ENCODE measurements at regions not wholly inside any gene's neighbourhood (a gene's known extent, or its start where the extent isn't known, plus 50 kb on each side); places are given as distances from the start of the nearest gene placed in this dataset.
"Not testable (repeated sequence)": the region's sequence is repeated elsewhere in the genome, so short reads cannot be mapped to it uniquely, and the experiment has no call there.

DNA sequence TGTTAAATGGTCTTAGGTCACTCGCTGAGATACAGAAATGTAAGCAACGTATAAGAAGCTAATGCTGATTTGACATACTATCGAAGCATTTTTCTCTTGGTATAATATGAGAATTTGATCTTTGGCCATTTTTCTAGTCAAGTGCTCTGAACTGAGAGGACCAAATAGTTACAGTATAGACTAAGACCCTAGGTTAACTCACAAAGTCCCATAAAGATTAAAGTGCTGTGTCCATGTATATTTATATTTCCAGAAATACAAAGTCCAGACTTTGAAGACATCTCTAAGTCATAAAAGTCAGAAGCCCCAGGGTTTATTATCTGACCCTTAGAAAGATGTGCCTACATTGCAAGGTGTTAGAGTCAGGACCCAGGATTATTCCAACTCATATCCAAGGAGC lies 752.4 kb upstream of the COX7C start:
- DNase-seq = no peak

DNA sequence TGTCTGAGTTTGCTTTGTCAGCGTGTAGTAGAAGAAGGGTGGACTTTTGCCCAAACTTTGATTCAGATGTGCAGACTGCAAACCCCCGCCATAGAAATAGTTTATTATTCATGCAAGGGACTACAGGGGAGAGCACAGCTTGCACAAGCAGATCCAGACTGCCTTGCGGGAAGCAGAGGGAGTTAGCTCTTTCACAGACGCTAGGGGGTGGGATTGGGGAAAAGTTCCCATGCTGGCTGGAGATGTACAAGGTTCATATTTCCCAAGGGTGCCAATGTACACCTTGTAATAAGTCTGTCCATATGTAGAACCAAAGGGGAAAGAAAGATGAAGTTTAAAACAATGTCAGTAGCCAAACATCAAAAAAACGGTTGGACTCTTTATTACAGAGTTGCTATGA lies 749.7 kb upstream of the COX7C start:
- no peak for DNase-seq

DNA sequence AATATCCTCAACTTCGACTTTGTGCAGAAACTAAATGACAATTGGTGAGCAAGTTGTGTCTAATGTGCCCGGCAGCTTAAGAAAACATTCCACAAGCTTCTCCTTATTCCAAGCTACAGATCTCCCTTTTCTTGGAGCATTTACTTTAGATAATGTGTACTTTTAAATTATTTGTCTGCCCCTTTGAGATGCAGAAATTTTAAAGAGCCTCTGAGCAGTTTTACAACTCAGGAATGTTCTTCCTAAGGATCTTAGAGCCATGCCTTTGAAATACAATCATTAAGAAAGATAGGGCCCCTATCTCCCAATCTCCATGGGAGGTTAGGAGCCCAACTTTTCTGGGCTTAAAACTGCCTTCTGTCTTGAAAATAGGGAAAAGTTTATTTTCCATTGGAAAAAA lies 723.7 kb upstream of the COX7C start:
- no peak for DNase-seq

DNA sequence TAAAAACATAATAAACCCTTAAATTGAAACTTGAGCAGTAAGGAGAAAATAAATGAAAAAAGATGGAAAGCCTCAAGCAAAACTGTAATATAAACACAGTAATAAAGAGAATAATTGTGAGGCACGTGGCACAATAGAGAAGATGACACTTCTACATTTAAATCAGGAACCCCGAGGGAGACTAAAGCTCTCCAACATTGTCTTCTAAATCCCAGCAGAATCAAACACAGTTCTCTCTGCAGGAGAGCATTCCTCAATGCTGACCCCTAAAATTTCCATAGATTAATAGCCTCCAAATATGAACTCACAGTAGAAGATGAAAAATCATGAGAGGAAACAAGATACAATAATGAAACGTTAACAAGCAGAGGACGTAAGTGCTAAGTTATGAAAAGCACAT lies 721.2 kb upstream of the COX7C start:
- DNase-seq = no peak

DNA sequence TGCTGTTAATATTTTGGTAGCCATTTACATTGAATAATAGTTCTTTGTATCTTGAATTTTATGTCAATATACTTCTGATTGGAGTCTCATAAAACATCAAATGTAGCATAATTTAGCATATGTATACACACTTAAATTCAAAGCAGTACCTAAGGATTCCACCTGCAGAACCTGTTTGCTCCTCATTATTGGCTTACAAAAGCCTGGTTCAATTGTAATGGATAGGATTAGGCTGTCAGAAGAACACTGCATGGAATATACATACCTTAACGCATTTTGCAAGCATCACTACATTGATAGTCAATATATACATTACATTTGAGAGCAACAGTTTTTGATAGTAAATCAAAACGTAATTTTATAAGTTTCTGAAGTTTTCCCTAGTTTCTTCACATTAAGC lies 711.3 kb upstream of the COX7C start:
- DNase-seq = no peak

DNA sequence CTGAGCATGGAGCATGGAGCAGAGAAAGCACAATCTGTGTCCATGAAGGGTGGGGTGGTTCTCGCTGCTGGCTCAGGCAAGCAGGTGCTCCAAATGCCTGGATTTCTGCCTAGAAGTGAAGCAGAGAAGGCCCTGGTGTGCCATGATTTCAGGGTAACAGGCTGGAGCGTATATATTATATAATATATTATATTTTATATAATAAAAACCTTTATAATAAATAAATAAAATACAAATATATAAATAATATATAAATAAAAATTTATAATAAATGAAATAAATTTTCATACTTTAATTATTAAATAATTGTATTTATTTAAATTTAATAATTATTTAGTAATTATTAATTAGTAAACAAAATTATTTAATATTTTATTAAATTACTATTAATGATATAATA lies 707.4 kb upstream of the COX7C start:
- DNase-seq = no peak

DNA sequence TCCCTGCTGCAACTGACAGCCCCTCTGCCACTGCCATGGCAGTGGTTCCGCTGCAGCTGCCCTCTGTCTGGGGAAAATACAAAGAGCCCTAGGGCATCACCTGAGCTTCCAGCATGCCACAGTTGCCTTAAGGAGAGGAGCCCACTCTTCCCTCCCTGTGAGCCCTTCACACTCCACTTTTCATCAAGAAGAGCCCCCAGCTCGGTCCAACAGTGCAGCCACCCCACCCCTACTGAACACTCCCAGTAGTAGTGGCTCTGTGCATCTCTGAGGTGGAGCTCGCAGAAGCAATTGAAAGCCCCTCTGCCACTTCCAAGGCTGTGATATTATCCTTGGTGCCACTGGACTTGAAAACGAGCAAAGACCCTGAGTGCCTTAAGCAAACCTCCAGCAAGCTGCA lies 696.8 kb upstream of the COX7C start:
- DNase-seq = no peak

DNA sequence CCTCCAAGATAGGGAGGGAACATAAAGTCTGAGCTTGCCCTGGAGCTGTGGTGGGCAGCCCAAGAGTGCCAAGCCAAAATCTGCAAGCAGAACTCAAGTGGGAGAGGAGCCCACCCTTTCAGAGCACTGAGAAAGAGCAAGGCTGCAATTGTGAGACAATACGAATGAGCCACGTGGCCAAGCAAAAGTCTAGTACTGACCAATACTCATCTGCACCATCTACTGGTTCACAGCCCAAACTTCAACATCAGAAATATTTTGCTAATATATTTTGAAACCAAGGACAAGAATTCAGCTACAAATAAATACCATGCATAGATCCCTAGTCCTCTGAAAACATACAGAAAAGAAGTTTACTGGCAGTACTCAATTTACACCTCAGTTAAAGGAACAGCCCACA lies 696.2 kb upstream of the COX7C start:
- DNase-seq = no peak

DNA sequence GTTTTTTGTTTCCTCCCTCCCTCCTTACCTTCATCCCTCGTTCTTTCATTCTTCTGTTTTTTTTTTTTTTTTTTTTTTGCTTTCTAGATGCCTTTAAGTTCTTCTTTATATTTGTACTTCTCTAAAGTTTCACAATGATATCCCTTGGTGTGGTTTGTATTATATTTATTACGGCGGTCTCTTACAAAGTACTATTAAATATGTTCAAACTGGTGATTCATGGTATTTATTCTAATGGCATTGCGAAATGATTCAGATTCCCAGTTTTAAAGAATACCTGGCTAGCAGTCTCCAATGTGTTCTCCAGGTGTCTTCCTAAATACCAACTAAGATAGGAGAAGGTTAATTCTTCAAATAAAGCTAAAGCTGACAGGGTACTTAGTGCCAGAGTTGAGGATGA lies 690.1 kb upstream of the COX7C start:
- no peak for DNase-seq

DNA sequence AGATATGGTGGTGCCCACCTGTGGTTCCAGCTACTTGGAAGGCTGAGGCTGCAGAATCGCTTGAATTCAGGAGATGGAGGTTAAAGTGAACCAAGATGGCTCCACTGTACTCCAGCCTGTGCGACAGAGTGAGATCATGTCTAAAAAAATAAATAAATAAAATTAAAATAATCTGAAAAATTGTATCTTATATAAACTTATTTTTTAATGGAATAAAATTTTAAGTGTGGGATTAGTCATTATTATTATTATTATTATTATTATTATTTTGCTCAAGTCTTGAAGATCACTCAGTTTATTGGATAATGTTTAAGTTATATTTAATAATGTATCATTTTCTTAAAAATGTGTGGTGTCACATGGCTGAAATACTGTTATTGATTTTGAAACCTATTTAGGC lies 688.0 kb upstream of the COX7C start:
- DNase-seq = no peak

DNA sequence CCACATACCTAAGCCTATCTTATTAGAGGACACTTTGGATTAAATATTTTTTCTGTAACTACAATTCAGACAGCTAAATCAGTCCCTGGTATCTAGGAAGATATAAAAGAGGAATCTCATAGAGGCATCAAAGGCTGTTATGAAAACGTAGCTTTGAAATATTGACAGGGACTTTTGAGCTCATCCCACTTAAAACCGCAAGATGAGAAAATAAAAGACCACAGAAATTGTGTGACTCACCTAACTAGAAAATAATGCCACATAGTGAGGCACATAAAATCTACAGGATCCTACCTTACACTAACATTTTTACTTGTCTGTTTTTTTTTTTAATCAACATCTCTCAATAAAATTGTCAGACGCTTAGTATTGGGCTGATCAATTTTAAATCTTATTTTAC lies 686.5 kb upstream of the COX7C start:
- DNase-seq = no peak

DNA sequence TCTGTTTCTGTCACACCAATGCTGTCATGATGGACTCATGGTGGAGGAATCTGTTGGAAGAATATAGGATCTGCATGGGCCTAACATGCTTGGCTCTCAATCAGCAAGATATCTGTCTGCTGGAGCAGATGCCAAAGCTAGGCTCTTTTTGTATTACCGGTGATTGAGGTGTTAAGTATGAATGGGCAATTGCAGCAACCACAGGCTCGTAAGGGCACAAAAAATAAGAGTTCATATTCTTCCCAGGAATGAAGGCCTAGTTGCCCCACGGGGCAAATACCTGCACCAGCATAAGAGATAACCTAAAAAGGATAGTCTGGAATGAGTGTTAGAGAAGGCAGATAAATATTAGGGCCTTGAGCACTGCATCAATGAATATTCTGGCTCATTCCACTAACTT lies 679.5 kb upstream of the COX7C start:
- DNase-seq = no peak

DNA sequence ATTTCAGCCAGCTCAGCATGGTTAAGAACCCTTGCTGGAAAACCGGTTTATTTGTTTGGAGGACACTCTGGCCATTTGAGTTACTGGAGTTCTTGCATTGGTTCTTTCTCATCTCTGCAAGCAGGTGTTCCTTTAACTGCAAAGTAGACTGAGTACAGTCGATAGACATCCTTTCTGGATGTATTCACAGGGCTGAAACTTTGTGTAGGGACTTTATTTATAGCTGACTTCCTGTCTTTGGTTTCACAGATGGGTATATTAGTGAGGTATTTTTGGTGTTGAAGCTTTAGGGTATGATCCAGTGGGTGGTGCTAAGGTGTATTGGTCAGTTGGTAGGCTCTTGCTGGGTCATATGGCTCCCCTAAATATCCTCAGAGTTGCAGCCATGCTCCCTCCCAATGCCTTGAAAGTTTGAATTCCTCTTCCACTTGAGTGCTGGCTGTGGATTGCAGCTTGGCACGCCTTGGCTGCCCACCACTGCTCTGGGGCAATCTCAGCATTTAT lies 666.0 kb upstream of the COX7C start:
- DNase-seq = no peak

DNA sequence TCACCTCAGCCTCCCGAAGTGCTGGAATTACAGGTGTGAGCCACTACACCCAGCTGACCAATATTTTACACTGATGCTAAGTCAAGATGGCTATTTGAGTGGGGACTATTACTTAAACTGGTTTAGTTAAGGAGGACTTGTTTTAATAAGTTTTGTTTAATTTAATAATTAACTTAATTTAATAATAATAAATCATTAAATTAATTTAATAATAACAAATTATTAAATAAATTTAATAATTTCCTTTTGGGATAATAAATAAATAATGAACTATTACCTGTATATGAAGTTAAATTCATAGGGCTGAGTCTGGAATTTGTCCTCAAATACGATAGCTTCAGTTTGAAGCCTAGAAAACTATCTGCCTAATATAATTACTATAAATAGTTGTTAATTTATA lies 665.1 kb upstream of the COX7C start:
- DNase-seq = no peak

DNA sequence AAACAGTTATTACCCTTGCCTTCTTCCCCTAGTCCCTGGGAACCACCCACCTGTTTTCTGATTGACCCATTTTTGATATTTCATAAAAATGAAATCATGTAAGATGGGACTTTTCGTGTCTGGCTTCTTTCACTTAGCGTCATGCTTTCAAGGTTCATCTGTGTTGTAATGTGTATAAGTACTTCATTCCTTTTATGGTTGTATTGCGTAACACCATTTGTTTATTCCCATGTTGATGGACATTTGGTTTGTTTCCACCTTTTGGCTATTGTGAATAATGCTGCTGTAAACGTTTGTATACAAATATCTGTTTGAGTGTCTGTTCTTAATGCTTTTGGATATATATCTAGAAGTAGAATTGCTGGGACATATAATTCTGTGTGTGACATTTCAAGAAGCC lies 650.1 kb upstream of the COX7C start:
- DNase-seq = no peak

DNA sequence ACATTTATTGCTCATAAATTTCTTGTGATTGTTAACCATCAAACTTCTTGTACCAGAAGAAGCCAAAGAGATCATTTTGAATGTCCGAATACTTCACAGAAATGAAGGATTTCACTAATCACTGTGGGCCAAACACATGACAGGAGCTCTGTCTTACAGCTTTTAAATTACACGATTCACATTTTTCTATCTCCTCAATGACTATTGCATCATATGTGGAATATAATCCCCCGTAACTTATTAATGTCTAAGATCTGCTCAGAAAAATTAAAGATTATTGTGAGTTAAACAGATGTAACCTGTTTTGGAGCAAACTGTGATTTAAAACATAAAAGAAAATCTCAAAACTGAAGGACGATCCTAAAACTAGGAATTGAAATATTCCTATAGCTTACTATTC lies 645.2 kb upstream of the COX7C start:
- DNase-seq = no peak

DNA sequence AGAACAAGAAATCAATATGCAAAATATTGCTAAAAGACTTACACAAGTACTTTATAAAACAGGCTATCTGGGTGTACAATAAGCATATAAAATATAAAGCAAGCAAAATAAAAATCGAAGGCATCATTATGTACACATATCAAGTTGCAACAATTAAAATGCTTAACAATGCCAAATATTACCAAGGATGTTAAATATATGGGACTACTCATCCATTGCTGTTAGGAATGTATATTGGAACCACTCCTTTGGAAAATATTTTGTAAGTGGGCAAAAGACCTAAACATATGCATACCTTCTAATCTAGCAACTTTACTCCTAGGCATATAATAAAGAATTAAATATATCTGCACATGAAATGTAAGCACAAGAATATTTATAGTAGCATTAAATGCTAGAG lies 632.6 kb upstream of the COX7C start:
- no peak for DNase-seq

DNA sequence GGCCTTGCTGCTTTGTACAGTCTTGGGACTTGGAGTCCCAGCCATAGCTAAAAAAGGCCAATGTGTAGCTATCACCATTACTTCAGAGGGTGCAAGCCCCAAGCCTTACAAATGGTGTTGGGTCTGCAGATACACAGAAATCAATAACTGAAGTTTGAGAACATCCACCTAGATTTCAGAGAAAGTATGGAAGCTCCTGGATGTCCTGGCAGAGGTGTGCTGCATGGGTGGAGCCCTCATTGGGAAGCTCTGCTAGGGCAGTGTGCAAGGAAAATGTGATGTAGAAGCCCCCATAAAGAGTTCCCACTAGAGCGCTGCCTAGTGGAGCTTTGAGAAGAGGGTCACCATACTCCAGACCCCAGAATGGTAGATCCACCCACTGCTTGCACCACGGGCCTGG lies 626.7 kb upstream of the COX7C start:
- DNase-seq = no peak

DNA sequence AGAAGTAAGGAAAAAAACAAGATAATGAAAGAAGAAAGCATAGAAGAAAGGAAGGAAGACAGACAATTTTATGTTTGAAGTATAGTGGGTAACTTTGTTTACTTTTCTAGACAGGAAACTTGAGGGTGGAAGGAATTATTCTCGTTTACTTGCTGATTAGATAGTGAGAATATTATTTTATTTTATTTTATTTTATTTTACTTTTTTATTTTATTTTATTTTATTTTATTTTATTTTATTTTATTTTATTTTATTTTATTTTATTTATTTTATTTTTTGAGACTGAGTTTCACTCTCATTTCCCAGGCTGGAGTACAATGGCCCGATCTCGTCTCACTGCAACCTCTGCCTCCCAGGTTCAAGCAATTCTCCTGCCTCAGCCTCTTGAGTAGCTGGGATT lies 623.1 kb upstream of the COX7C start:
- not testable (repeated sequence) for DNase-seq

DNA sequence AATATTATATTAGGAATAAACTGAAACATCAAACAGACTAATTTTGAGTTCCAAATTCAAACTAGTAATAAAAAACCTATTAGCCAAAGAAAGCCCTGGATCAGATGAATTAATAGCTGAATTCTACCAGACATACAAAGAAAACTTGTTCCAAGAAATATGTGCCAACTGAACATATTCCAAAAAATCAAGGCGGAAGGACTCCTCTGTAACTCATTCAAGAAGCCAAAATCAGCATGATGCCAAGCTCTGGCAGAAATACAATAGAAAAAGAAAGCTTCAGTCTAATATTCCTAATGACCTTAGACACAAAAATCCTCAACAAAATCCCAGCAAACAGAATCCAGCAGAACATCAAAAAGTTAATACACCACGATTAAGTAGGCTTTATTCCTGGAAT lies 619.1 kb upstream of the COX7C start:
- no peak for DNase-seq

DNA sequence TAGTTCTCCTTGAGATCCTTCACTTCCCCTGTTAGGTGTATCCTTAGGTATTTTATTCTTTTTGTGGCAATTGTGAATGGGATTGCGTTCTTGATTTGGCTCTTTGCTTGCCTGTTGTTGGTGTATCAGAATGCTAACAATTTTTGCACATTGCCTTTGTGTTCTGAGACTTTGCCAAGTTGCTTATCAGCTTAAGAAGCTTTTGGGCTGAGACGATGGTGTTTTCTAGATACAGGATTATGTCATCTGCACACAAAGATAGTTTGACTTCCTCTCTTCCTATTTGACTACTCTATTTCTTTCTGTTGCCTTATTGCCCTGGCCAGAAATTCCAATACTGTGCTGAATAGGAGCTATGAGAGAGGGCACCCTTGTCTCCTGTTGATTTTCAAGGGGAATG lies 609.4 kb upstream of the COX7C start:
- DNase-seq = no peak

DNA sequence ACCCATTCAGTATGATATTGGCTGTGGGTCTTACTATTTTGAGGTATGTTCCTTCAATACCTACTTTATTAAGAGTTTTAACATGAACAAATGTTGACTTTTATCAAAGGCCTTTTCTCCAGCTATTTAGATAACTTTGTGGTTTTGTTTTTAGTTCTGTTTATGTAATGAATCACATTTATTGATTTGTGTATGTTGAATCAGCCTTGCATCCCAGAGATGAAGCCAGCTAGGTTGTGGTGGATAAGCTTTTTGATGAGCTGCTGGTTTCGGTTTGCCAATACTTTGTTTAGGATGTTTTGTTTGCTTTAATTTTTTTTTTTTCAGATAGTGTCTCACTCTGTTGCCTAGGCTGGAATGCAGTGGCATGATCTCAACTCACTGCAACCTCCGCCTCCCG lies 609.0 kb upstream of the COX7C start:
- DNase-seq = no peak

DNA sequence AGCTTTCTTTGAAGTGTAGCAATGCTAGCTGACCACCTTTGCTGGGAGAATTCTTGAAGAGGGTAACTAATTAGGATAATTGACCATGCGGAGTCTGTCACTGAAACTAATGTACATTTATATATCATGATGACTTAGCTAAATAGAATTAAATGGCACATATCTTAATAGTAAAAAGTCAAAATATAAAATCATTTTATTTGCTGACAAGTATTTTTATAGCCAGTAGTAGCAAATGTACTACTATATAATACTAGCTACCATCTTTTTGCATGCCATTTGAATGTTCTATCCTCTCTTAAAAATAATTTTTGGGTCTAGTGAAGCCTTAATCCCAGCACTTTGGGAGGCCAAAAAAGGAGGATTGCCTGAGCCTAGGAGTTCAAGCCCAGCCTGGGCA lies 605.8 kb upstream of the COX7C start:
- DNase-seq = no peak

DNA sequence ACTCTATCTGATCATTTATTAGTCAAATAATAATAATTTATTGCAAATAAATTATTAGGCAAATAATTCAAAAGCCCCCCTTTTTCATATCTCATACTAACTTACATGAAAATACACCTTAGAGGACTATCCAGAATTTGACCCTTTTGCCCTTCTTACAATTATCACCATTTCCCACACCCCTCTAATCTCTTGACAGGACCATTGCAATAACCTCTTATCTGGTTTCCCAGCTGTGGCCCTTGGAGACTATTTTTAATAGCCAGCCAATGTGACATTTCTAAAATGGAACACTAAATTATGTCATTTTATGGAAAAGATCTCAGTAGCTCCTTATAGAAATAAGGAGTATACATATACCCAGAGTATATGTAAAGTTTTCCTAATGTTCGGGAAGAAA lies 588.4 kb upstream of the COX7C start:
- DNase-seq = no peak

DNA sequence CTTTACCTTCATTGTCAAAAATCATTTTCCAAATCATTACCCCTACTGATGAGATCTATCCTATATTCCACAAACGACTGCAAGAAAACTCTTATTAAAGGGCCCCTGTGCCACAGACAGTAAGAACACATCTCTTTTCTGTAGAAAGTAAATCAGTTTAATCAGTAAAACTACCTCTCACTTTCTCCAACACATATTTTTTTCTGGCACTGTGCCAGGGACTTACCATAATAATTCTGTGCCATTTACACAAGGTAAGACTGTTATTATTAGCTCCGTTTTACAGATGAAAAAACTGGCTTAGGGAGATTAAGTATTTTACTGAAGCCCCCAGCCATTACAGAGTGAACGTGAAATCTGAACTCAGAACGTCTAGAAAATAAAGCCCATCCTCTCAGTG lies 587.0 kb upstream of the COX7C start:
- peak; percentile 2 for DNase-seq

DNA sequence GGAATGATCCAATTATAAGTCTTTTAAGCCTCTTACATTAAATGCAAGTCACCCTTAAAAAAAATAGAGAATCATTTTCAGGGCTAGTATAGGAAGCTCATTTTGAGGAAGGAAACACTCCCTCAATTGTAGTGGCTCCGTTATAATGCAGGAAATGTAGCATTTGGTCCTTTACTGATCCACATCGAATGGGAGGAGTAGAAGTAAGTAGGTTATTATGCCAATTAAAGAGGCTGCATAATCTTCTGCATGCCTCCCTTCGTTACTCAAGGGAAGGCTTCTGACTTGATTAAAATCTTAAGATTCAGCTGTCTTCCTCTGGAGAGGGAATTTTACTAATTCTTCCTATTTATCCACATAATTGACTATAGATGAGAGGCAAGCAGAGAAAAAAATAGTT lies 579.2 kb upstream of the COX7C start:
- DNase-seq = no peak
